ENCODE measurements at regions not wholly inside any gene's neighbourhood (a gene's known extent, or its start where the extent isn't known, plus 50 kb on each side); places are given as distances from the start of the nearest gene placed in this dataset.

- Mint-ChIP-seq H3K36me3 (no peaks in the 10 kb centered on the region), H3K9me3 (peaks cover 5% of the 10 kb centered on the region), H3K4me3 (no peak overlapping the region), H3K4me1 (ENCODE audit: unreplicated experiment) (peaks cover 5% of the 10 kb centered on the region), H3K27ac (no peak overlapping the region), H3K27me3 (no peaks in the 10 kb centered on the region)
- TF ChIP-seq, protein P1, sequence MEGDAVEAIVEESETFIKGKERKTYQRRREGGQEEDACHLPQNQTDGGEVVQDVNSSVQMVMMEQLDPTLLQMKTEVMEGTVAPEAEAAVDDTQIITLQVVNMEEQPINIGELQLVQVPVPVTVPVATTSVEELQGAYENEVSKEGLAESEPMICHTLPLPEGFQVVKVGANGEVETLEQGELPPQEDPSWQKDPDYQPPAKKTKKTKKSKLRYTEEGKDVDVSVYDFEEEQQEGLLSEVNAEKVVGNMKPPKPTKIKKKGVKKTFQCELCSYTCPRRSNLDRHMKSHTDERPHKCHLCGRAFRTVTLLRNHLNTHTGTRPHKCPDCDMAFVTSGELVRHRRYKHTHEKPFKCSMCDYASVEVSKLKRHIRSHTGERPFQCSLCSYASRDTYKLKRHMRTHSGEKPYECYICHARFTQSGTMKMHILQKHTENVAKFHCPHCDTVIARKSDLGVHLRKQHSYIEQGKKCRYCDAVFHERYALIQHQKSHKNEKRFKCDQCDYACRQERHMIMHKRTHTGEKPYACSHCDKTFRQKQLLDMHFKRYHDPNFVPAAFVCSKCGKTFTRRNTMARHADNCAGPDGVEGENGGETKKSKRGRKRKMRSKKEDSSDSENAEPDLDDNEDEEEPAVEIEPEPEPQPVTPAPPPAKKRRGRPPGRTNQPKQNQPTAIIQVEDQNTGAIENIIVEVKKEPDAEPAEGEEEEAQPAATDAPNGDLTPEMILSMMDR (conservative IDR thresholded peaks at IDR 0.05): no peak
- no peak for DNase-seq (ENCODE audit: extremely low spot score, unreplicated experiment)
These were observed 709.0 kb upstream of the IGFBP3 start for GRCh38 chr7:46630031-46630430.

DNA sequence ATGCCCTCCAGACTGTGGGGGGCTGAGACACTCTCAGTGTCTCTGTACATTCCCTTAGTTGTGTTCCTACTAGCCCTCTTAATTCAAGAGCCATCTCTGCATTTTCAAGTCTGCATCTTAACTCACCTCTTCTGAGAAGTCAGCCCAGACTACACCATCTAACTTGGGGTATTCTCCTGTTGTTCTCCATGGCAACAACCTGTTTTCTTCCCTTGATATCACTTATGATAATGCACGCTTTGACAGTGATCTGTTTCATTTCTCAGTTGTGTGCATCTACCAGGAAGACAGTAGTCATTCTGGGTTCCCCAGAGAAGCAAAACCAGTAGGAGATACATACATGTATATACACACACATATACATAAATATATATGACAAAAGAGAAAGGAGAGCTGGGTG, 707.3 kb upstream of the IGFBP3 start:
- no peak for DNase-seq (ENCODE audit: extremely low spot score, unreplicated experiment)
- Mint-ChIP-seq H3K4me1 (ENCODE audit: unreplicated experiment) (peaks cover 5% of the 10 kb centered on the region), H3K36me3 (no peaks in the 10 kb centered on the region), H3K27ac (no peak overlapping the region), H3K27me3 (no peaks in the 10 kb centered on the region), H3K4me3 (no peak overlapping the region), H3K9me3 (peaks cover 5% of the 10 kb centered on the region)
- TF ChIP-seq, protein P1 (conservative IDR thresholded peaks at IDR 0.05): no peak

- H3K27me3 Mint-ChIP-seq: no peaks in the 10 kb centered on the region
- TF ChIP-seq, protein P1 (conservative IDR thresholded peaks at IDR 0.05): no peak
- no peak overlapping the region for H3K4me3 Mint-ChIP-seq
- no peaks in the 10 kb centered on the region for H3K9me3 Mint-ChIP-seq
- no peak for DNase-seq (ENCODE audit: extremely low spot score, unreplicated experiment)
- no peak overlapping the region for H3K27ac Mint-ChIP-seq
- no peaks in the 10 kb centered on the region for H3K4me1 Mint-ChIP-seq (ENCODE audit: unreplicated experiment)
- no peaks in the 10 kb centered on the region for H3K36me3 Mint-ChIP-seq
These were observed 705.7 kb upstream of the IGFBP3 start for GRCh38 chr7:46626691-46627310.

GRCh38 chr7:46626261-46626660, 705.2 kb upstream of the IGFBP3 start:
- H3K36me3 Mint-ChIP-seq: no peaks in the 10 kb centered on the region
- no peaks in the 10 kb centered on the region for H3K27me3 Mint-ChIP-seq
- H3K27ac Mint-ChIP-seq: no peak overlapping the region
- no peak for DNase-seq (ENCODE audit: extremely low spot score, unreplicated experiment)
- H3K4me3 Mint-ChIP-seq: no peak overlapping the region
- TF ChIP-seq, protein P1 (conservative IDR thresholded peaks at IDR 0.05): no peak
- H3K9me3 Mint-ChIP-seq: no peaks in the 10 kb centered on the region
- H3K4me1 Mint-ChIP-seq (ENCODE audit: unreplicated experiment): no peaks in the 10 kb centered on the region

- H3K4me1 Mint-ChIP-seq (ENCODE audit: unreplicated experiment): no peaks in the 10 kb centered on the region
- TF ChIP-seq, protein P1 (conservative IDR thresholded peaks at IDR 0.05): no peak
- no peak overlapping the region for H3K27ac Mint-ChIP-seq
- no peaks in the 10 kb centered on the region for H3K36me3 Mint-ChIP-seq
- no peaks in the 10 kb centered on the region for H3K27me3 Mint-ChIP-seq
- H3K9me3 Mint-ChIP-seq: no peaks in the 10 kb centered on the region
- no peak overlapping the region for H3K4me3 Mint-ChIP-seq
- DNase-seq (ENCODE audit: extremely low spot score, unreplicated experiment): no peak
These were observed 704.0 kb upstream of the IGFBP3 start for GRCh38 chr7:46625032-46625431.

- H3K9me3 Mint-ChIP-seq: peaks cover 5% of the 10 kb centered on the region
These were observed 701.2 kb upstream of the IGFBP3 start for GRCh38 chr7:46622251-46622650.

More at GRCh38 chr7:46622251-46622650, 701.2 kb upstream of the IGFBP3 start:
- DNase-seq (ENCODE audit: extremely low spot score, unreplicated experiment): no peak
- peaks cover 4% of the 10 kb centered on the region for H3K4me1 Mint-ChIP-seq (ENCODE audit: unreplicated experiment)
- H3K36me3 Mint-ChIP-seq: no peaks in the 10 kb centered on the region
- H3K27me3 Mint-ChIP-seq: no peaks in the 10 kb centered on the region
- TF ChIP-seq, protein P1 (conservative IDR thresholded peaks at IDR 0.05): no peak
- H3K4me3 Mint-ChIP-seq: no peak overlapping the region
- H3K27ac Mint-ChIP-seq: no peak overlapping the region
